Spleen (tissue), 7 donors: ENCODE measurements at regions not wholly inside any gene's neighbourhood (a gene's known extent, or its start where the extent isn't known, plus 50 kb on each side); places are given as distances from the start of the nearest gene placed in this dataset.

Experiments used
- CTCF ChIP-seq, 11 experiments: fragments of 200-600 bp in 7 of 11; fragments of 450-650 bp in 4 of 11; sonication (generic) in 4 of 11; IDR thresholded peaks in 8 of 11; conservative IDR thresholded peaks in 3 of 11; 1 replicate in 7 of 11; 2 replicates in 4 of 11; pipeline versions ENCODE4 v1.4.0 to v1.8.0; 2016 to 2021; ENCODE audit warnings: antibody characterized with exemption in 11 of 11, inconsistent platforms in 4 of 11, mild to moderate bottlenecking in 1 of 11
- POLR2A ChIP-seq, 3 donors: fragments of 450-650 bp; IDR thresholded peaks; one replicate each; pipeline ENCODE4 v1.5.1; 2017; ENCODE audit warnings: antibody characterized with exemption in 3 of 3, mild to moderate bottlenecking in 1 of 3
- donor health status: DM: no; HTN: no; CAD: no; lungs with moderate emphysema.
- donor health status: DM: no; HTN: no; CAD: no.
- donor health status: DM: no; HTN: no; CAD: no.

- TF ChIP-seq CTCF (IDR thresholded peaks at IDR 0.05 in 8 of 11, conservative IDR thresholded peaks at IDR 0.05 in 3 of 11) (no peak), POLR2A (IDR thresholded peaks at IDR 0.05) (no peak)
Observed at GRCh38 chr10:3393958-3394357, 221.4 kb upstream of the PITRM1 start.
